ENCODE measurements at regions not wholly inside any gene's neighbourhood (a gene's known extent, or its start where the extent isn't known, plus 50 kb on each side); places are given as distances from the start of the nearest gene placed in this dataset.

DNA sequence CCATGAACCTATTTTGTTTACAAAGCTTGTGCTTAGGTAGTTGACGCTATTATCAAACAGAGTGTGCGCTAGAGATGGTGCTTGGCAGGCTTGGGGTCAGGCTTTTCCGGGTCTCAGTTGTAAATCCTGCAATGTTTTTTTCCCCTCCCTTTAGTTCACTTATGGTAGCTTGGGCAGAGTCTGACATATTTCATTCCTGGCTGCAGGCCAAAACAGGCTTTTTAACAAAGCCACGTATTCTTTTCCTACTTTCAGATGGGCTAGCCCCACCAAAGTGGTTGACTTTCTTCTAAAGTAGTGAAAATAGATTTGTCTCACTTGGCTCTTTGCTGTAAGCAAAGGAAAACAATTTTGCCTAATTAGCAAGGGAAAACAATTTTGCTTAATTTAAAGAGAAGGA is 58.0 kb upstream of the FBN2 start:
- no peaks in the 10 kb centered on the region for H4K20me1 ChIP-seq (ENCODE audit: insufficient read depth, low read length)
- DNase-seq (peak; percentile 20), ATAC-seq (ENCODE audit: low read depth) (no peak)
- no peak overlapping the region for H3K9ac ChIP-seq (ENCODE audit: low read depth, low read length)
- dilution Hi-C loops (cut with HindIII; ENCODE audit: low sequenced_read_pairs, unreplicated experiment) (no loop called here), intact Hi-C loops (cut with micrococcal nuclease) (no loop called here), in situ Hi-C loops (cut with MboI; ENCODE audit: low sequenced_read_pairs) (no loop called here)
- no peak overlapping the region for H3K14ac ChIP-seq (replicated peaks; ENCODE audit: low read depth, low read length)
- H2BK5ac ChIP-seq (ENCODE audit: low read depth, low read length, poor library complexity, severe bottlenecking): no peak overlapping the region
- H2BK120ac ChIP-seq (ENCODE audit: low read depth, low read length): no peak overlapping the region
- no peak overlapping the region for H2AFZ ChIP-seq (replicated peaks; ENCODE audit: low read length, poor library complexity)
- H3K36me3 ChIP-seq (ENCODE audit: control insufficient read depth, insufficient read depth, low read length): no peaks in the 10 kb centered on the region
- no peak overlapping the region for H3K56ac ChIP-seq (ENCODE audit: extremely low read depth, insufficient read depth, low read length)
- H2AK9ac ChIP-seq (replicated peaks; ENCODE audit: low read depth, low read length, poor library complexity): no peak overlapping the region
- no peak overlapping the region for H3K23ac ChIP-seq (ENCODE audit: low read depth, low read length)
- H4K8ac ChIP-seq (ENCODE audit: low read depth in 2 of 2, low read length in 2 of 2): no peak overlapping the region
- H4K5ac ChIP-seq (ENCODE audit: low read depth, low read length): no peak overlapping the region
- ChIA-PET POLR2A (ENCODE audit: unreplicated experiment) (no interaction called here), CTCF (no interaction called here)
- no peaks in the 10 kb centered on the region for H3K4me1 ChIP-seq (ENCODE audit: control insufficient read depth, insufficient read depth, low read length)
- H3K4me2 ChIP-seq (ENCODE audit: low read depth, low read length): no peak overlapping the region
- H3K4ac ChIP-seq (ENCODE audit: low read depth, low read length): no peak overlapping the region
- H3K27ac ChIP-seq (ENCODE audit: insufficient read depth, low read length): no peak overlapping the region
- H3K9me1 ChIP-seq (ENCODE audit: insufficient read depth, low read length): no peaks in the 10 kb centered on the region
- H2BK15ac ChIP-seq (ENCODE audit: low read depth, low read length): no peak overlapping the region
- WGBS, 2 experiments (ENCODE audit: extremely low coverage in 2 of 2, insufficient read length in 1 of 2): 80% methylated on average over 1 of the region's 4 CpGs; no CpG with 5 or more reads in 1 of the 2 experiments
- no peak for TF ChIP-seq RFX5 (IDR thresholded peaks at IDR 0.05; ENCODE audit: low read depth, low read length)
- H3K18ac ChIP-seq (ENCODE audit: low read depth, low read length): no peak overlapping the region
- no TSS peak for BruUV-seq (replicated peaks)
- H4K91ac ChIP-seq (ENCODE audit: insufficient read depth, low read depth, low read length): no peak overlapping the region
- H2BK20ac ChIP-seq (ENCODE audit: low read depth, low read length): no peak overlapping the region
- no peak overlapping the region for H2AK5ac ChIP-seq (ENCODE audit: low read depth, low read length)
- H3K79me1 ChIP-seq (ENCODE audit: low read depth in 1 of 2, low read length in 2 of 2): no peaks in the 10 kb centered on the region
- H3K4me3 ChIP-seq (ENCODE audit: insufficient read depth, low read depth, low read length): no peak overlapping the region
- no peaks in the 10 kb centered on the region for H3K27me3 ChIP-seq (ENCODE audit: control insufficient read depth, insufficient read depth, low read length)
- H3K9me3 ChIP-seq (ENCODE audit: control insufficient read depth, insufficient read depth, low read length): no peaks in the 10 kb centered on the region
